Testis (tissue), 2 donors: ENCODE measurements at regions not wholly inside any gene's neighbourhood (a gene's known extent, or its start where the extent isn't known, plus 50 kb on each side); places are given as distances from the start of the nearest gene placed in this dataset.

Source experiments
- CTCF ChIP-seq, 3 experiments: fragments of 450-650 bp in 2 of 3; fragments of 200-600 bp in 1 of 3; sonication (generic) in 1 of 3; IDR thresholded peaks; one replicate each; pipeline ENCODE4 v1.5.1; 2016 to 2019; ENCODE audit warnings: antibody characterized with exemption in 3 of 3, mild to moderate bottlenecking in 2 of 3, moderate library complexity in 1 of 3
- POLR2A ChIP-seq: fragments of 450-650 bp; IDR thresholded peaks from one replicate; pipeline ENCODE4 v1.6.1; 2017; ENCODE audit warnings: antibody characterized with exemption, mild to moderate bottlenecking, moderate library complexity

GRCh38 chr16:75987323-75987722, 261.0 kb upstream of the CPHXL start:
- TF ChIP-seq CTCF (IDR thresholded peaks at IDR 0.05) (no peak), POLR2A (no peak)
